Renal pelvis (tissue), 1 donor: ENCODE measurements at regions not wholly inside any gene's neighbourhood (a gene's known extent, or its start where the extent isn't known, plus 50 kb on each side); places are given as distances from the start of the nearest gene placed in this dataset.
"Not testable (repeated sequence)": the region's sequence is repeated elsewhere in the genome, so short reads cannot be mapped to it uniquely, and the experiment has no call there.

ENCODE experiments used
- DNase-seq: peaks from one replicate; pipeline ENCODE4 v3.0.0-alpha.2; 2013

GRCh38 chr12:67456431-67456901 is 187.3 kb downstream of the CAND1 start:
- no peak for DNase-seq

DNA sequence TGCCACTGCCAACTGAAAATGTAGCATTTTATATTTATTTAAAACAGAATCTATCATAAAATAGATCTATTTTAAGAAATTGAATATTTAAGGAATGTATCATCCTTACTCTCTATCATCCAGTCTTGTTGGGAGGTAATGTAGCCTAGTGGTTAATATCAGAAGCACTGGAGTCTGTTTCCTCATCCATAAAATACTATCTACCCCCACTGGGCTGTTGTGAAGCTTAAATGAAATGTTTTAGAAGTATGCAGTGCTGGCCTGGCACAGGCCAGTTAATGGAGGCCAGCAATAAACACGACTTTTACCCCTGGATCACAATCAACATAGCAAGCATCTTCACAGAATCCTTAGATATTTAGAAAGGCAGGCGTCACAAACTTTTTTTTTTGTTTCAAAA is 188.0 kb downstream of the CAND1 start:
- no peak for DNase-seq

GRCh38 chr12:67457778-67458665 is 188.9 kb downstream of the CAND1 start:
- DNase-seq = no peak

DNA sequence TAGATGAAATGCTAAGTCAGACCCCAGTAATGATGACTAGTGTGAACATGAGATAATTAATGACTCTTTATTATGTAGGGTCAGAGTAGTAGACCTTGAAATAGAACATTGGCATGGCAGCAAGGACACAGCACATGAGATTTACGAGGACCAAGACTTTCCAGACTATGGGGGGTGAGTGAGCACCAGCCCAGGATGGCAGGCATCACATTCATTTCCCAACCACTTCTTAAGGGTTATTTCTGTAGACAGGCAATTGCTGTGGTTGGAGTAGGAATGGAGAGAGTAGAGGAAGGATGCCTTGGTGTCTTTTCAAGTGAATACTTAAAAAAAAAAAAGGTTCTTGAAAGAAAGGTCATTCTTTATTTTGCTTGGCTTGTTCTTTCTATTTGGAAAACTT is 189.4 kb upstream of the DYRK2 start:
- DNase-seq = no peak

- no peak for DNase-seq
Measured at GRCh38 chr12:67459578-67459977, 189.0 kb upstream of the DYRK2 start.

- no peak for DNase-seq
Measured at GRCh38 chr12:67460388-67460787, 188.2 kb upstream of the DYRK2 start.

- DNase-seq = no peak
Measured at GRCh38 chr12:67468549-67469245, 179.8 kb upstream of the DYRK2 start.

DNA sequence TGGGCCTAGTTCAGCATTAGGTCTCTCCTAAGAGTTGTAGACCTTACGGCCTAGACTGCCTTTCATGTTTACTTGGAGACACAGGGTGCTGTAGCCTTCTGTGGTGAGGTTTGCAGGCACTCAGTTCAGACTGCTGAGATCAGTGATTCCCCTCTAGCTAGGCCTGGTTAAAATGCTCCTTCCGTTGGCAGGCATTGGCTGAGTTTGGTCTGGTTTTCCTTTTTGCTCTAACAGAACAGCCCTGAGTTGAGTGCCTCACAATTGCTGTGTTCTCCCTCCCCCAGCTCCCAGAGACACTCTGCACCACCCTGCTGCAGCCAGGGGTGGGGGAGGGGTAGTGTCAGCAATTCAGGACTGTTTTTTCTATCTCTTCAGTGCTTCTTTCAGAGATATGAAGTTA is 178.9 kb upstream of the DYRK2 start:
- peak; percentile 23 for DNase-seq

- DNase-seq = no peak
Measured at GRCh38 chr12:67471810-67472209, 176.7 kb upstream of the DYRK2 start.

- no peak for DNase-seq
Measured at GRCh38 chr12:67472539-67472938, 176.0 kb upstream of the DYRK2 start.

- DNase-seq = no peak
Measured at GRCh38 chr12:67474934-67475620, 173.5 kb upstream of the DYRK2 start.

GRCh38 chr12:67475725-67476124 is 172.8 kb upstream of the DYRK2 start:
- no peak for DNase-seq

DNA sequence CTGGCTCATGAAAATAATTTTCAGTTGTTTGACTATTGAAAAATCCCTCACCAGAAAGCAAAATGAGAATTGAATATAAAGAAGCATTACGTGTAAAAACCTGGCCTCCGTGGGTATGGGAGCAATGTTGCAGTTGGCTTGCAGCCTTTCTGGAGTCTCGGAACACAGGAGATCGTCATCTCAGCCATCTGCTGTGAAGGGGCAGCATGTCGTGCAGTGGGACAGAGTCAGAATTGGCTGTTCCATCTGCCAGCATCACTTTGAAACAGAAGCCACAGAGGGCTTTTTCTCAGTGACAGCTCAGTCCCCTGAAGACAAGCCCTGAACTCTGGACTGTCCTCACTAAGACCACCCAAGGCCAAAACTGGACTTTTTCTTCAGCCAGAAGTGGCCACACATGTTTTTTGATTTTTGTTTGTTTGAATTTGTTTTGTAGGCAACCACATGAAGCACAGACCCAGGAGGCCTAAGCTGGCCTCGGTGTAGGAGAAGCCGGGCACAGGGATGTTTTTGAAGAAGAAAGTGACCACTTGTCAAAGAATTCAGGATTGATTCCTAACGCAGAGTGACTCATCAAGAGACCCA is 170.8 kb upstream of the DYRK2 start:
- no peak for DNase-seq

GRCh38 chr12:67482751-67483661 is 165.5 kb upstream of the DYRK2 start:
- peak; percentile 48 for DNase-seq

GRCh38 chr12:67483871-67484554 is 164.5 kb upstream of the DYRK2 start:
- DNase-seq = no peak

DNA sequence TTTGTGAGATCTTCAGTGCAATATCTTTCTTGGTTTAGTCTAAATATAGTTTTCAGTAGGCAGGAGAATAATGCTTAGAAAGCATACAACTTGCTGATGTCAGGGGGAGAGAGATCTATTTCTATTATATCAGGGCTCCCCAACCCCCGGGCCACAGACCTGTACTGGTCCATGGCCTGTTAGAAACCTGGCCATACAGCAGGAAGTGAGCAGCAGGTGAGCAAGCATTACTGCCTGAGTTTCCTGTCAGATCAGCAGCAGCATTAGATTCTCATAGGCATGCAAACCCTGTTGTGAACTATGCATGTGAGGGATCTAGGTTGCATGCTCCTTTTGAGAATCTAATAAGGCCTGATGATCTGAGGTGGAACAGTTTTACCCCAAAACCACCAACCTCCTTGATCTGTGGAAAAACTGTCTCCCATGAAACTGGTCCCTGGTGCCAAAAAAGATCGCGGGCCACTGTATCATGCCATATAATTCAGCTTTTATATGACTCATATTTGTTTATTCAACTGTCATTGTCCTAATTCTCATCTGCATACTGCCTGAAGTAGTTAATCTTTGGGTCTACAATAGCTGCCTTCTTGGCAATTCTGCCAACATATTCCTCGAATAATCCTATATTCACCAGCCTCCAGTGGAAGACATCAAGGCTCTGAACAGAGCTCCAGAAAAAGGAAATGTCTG is 163.6 kb upstream of the DYRK2 start:
- DNase-seq = no peak

DNA sequence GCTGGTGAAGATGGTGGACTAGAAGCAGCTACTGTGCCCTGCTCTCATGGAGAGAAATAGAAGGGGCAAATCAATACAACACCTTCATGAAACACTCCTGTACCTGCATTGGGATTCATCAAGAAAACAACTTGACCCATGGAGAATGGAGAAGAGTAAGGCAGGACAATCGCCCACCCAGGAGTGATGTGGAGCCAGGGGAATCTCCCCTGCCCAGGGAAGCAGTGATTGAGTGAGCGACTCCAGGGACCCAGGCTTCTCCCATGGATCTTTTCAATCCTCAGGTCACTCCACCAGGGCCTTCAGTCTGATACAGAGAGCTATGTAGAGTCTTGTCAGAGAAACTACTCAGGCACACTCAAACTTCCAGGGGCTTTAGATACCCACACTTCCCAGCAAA is 161.9 kb upstream of the DYRK2 start:
- DNase-seq = no peak

DNA sequence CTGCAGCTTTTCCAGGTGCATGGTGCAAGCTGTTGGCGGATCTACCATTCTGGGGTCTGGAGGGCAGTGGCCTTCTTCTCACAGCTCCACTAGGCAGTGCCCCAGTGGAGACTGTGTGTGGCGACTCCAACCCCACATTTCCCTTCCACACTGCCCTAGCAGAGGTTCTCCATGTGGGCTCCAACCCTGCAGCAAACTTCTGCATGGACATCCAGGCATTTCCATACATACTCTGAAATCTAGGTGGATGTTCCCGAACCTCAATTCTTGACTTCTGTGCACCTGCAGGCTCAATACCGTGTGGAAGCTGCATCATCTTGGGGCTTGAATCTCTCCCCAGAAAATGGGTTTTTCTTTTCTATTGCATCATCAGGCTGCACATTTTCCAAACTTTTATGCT is 160.2 kb upstream of the DYRK2 start:
- not testable (repeated sequence) for DNase-seq

DNA sequence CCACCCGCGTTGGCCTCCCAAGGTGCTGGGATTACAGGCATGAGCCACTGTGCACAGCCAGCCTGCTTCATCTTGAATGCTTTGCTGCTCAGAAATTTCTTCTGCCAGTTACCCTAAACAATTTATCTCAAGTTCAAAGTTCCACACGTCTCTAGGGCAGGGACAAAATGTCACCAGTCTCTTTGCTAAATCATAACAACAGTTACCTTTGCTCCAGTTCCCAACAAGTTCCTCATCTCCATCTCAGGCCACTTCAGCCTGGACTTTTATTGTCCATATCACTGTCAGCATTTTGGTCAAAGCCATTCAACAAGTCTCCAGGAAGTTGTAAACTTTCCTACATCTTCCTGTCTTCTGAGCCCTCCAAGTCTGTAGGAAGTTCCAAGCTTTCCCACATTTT is 159.5 kb upstream of the DYRK2 start:
- no peak for DNase-seq

DNA sequence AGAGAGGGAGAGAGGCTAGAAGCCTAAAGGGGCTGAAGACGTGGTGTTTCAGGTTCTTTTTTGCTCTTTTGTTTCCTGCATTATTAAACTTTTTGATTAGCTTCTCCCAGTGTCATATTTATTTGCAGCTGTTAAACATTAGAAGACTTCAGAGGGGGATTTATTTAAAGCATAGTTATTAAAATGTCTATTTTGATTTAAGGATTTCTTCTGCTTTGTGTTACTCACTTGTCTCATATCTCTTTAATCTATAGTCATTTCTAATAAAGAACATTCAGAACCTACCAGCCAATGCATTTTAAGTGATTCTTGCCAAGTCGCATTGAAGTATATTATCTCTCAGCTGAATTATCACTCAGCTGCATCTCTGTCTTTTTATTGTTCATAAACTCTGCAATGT is 152.0 kb upstream of the DYRK2 start:
- DNase-seq = no peak
